RWPE2 (cell line): ENCODE measurements at regions not wholly inside any gene's neighbourhood (a gene's known extent, or its start where the extent isn't known, plus 50 kb on each side); places are given as distances from the start of the nearest gene placed in this dataset.

Experiments used
- ATAC-seq: fragments of 200-7000 bp; cut with Tn5 transposase; 3 replicates; pipeline ENCODE4 v1.9.1; 2021; ENCODE audit warnings: low read depth
- DNase-seq: peaks from one replicate; pipeline ENCODE4 v3.0.0-alpha.2; 2020; ENCODE audit warnings: low spot score
- H3K27ac ChIP-seq: fragments of 450-650 bp; 2 replicates; pipeline ENCODE4 v1.5.1; 2017; ENCODE audit warnings: mild to moderate bottlenecking; ENCODE audit not compliant: poor library complexity, severe bottlenecking
- H3K27me3 ChIP-seq: fragments of 250-450 bp; sonication (Bioruptor Pico); 2 replicates; pipeline ENCODE4 v1.5.1; 2021; ENCODE audit warnings: mild to moderate bottlenecking, moderate library complexity; ENCODE audit not compliant: insufficient read depth, poor library complexity, severe bottlenecking
- H3K36me3 ChIP-seq: fragments of 250-450 bp; sonication (Bioruptor Pico); 2 replicates; pipeline ENCODE4 v1.5.1; 2020; ENCODE audit warnings: low read depth, mild to moderate bottlenecking, moderate library complexity
- H3K4me1 ChIP-seq: fragments of 250-450 bp; sonication (Bioruptor Pico); 2 replicates; pipeline ENCODE4 v1.5.1; 2021; ENCODE audit warnings: mild to moderate bottlenecking, moderate library complexity; ENCODE audit not compliant: insufficient read depth, poor library complexity, severe bottlenecking
- H3K4me3 ChIP-seq: fragments of 250-450 bp; sonication (Bioruptor Pico); 2 replicates; pipeline ENCODE4 v1.5.1; 2021; ENCODE audit warnings: mild to moderate bottlenecking, moderate library complexity; ENCODE audit not compliant: severe bottlenecking
- H3K9me3 ChIP-seq: fragments of 250-450 bp; sonication (Bioruptor Pico); 2 replicates; pipeline ENCODE4 v1.5.1; 2021; ENCODE audit warnings: mild to moderate bottlenecking, moderate library complexity; ENCODE audit not compliant: severe bottlenecking
- TF ChIP-seq, protein P1 (sequence below): fragments of 450-650 bp; IDR thresholded peaks from one replicate; pipeline ENCODE4 v1.5.1; 2017; ENCODE audit warnings: mild to moderate bottlenecking, moderate library complexity; ENCODE audit not compliant: poor library complexity, severe bottlenecking

DNA sequence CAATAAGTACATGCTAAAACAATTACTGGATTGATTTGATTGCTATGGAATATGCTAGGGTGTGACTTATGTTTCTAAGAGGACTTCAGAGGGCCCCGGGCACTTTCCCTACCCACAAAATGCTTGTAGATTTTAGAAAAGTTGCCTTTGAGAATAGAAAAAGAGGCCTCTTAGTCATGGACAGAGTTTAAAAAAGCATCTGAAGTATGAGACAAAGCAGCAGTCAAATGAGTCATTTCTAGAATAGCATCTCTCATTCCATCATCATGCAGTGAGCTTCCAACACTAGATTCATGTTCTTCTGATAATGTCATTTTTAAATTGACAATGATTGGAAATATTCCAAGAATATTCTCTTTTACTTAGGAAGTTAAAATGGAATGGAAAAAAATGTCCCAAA, 675.1 kb upstream of the PCDH15 start:
- ATAC-seq: no peak
- no peaks in the 10 kb centered on the region for H3K4me1 ChIP-seq
- TF ChIP-seq, protein P1, sequence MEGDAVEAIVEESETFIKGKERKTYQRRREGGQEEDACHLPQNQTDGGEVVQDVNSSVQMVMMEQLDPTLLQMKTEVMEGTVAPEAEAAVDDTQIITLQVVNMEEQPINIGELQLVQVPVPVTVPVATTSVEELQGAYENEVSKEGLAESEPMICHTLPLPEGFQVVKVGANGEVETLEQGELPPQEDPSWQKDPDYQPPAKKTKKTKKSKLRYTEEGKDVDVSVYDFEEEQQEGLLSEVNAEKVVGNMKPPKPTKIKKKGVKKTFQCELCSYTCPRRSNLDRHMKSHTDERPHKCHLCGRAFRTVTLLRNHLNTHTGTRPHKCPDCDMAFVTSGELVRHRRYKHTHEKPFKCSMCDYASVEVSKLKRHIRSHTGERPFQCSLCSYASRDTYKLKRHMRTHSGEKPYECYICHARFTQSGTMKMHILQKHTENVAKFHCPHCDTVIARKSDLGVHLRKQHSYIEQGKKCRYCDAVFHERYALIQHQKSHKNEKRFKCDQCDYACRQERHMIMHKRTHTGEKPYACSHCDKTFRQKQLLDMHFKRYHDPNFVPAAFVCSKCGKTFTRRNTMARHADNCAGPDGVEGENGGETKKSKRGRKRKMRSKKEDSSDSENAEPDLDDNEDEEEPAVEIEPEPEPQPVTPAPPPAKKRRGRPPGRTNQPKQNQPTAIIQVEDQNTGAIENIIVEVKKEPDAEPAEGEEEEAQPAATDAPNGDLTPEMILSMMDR: no peak

DNA sequence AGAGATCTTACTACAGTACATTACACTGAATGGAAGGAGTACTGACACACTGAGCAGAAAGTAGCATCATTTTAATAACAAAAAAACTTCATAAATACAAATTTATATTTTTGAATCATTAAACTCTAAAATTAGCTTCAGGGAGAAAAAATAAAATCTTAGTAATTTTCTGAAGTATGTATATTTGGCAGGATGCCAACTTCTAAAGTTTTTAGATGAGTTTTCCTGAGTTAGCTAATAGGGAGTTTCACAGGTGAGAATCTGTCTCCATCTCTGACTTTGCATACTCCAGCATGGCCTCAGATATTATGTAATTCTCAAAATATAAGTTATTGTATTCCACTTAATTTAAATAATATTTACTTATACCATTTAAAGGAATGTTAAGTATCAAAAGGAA, 673.2 kb upstream of the PCDH15 start:
- TF ChIP-seq, protein P1: no peak
- H3K36me3 ChIP-seq: no peaks in the 10 kb centered on the region
- DNase-seq (no peak), ATAC-seq (no peak)
- H3K4me3 ChIP-seq: no peak overlapping the region
- H3K4me1 ChIP-seq: no peaks in the 10 kb centered on the region
- H3K27ac ChIP-seq: no peak overlapping the region
- H3K27me3 ChIP-seq: no peaks in the 10 kb centered on the region
- no peaks in the 10 kb centered on the region for H3K9me3 ChIP-seq

More for the DNA sequence above, 675.1 kb upstream of the PCDH15 start:
- Histone ChIP-seq H3K27ac (no peak overlapping the region), H3K27me3 (no peaks in the 10 kb centered on the region), H3K36me3 (no peaks in the 10 kb centered on the region), H3K4me3 (no peak overlapping the region), H3K9me3 (no peaks in the 10 kb centered on the region)
- no peak for DNase-seq

DNA sequence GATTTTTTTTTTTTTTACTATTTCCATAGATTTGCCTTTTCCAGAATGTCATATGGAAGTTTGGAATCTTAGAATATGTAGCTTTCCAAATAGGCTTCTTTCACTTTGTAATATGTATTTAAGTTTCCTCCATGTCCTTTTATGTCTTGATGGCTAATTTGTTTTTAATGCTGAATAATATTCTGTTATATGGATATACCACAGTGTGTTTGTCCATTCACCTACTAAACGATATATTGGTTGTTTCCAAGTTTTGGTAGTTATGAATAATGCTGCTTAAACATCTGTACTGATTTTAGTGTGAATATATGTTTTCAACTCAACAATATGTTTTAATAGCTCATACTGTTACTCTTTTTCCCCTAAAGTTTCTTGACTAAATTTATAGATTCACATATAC, 669.8 kb upstream of the PCDH15 start:
- no peaks in the 10 kb centered on the region for H3K9me3 ChIP-seq
- H3K27ac ChIP-seq: no peak overlapping the region
- DNase-seq: no peak
- no peaks in the 10 kb centered on the region for H3K4me1 ChIP-seq
- TF ChIP-seq, protein P1: no peak
- no peaks in the 10 kb centered on the region for H3K36me3 ChIP-seq
- no peaks in the 10 kb centered on the region for H3K27me3 ChIP-seq
- H3K4me3 ChIP-seq: no peak overlapping the region
- no peak for ATAC-seq

DNA sequence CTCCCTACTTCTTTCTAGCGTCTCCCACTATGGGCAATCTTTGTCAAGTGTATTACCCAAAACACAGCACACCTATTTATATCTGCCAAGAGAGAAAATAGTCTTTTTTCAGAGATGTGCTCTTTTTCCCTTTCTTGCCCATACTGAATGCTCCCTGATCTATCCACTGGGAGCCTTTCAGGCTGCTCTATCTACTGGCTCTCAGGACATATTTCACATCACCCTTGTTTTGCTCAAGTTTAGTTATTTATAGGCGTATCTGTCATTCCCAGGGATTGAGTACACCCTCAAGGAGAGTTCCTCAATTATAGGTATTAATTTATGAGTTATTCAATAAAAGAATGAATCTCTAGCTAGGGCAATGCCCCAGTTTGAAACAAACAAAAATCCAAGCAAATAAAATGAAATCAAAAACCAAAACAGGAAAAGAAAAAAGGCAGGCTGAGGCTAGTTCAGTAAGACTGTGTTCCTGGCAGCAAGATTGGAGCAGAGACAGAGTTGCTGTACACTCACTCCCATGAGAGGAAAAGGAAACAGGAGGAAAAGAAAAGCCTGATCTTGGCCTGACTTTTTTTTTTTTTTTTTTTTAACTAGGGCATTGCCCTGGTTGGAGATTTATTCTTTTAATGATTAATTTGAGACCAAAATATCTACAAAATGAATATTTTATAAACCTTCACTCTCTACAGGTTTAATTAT, 665.9 kb upstream of the PCDH15 start:
- H3K4me1 ChIP-seq: no peaks in the 10 kb centered on the region
- DNase-seq (no peak), ATAC-seq (no peak)
- no peak overlapping the region for H3K27ac ChIP-seq
- no peaks in the 10 kb centered on the region for H3K9me3 ChIP-seq
- H3K27me3 ChIP-seq: no peaks in the 10 kb centered on the region
- TF ChIP-seq, protein P1: no peak
- no peaks in the 10 kb centered on the region for H3K36me3 ChIP-seq
- H3K4me3 ChIP-seq: no peak overlapping the region

DNA sequence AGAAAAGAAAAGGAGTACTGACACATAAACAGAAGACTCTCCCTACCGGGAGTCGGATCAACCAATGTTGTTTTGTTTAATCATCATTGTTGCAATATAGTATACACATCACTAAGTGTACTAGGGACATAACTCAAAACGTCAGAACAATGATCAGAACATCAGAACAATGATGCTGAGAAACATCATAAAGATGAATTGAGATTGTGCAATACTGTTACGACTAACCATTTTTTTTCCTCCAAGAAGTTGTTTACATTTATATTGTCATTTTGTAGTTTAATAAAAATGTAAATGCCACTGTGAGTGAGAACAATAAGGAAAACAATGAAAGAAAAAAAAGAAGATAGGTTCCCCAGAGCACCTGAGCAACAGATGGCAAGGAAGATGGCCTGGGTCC, 663.1 kb upstream of the PCDH15 start:
- Histone ChIP-seq H3K4me1 (no peaks in the 10 kb centered on the region), H3K36me3 (no peaks in the 10 kb centered on the region), H3K27me3 (no peaks in the 10 kb centered on the region), H3K27ac (no peak overlapping the region), H3K4me3 (no peak overlapping the region), H3K9me3 (no peaks in the 10 kb centered on the region)
- TF ChIP-seq, protein P1: no peak
- no peak for ATAC-seq
- no peak for DNase-seq
